M059J (cell line): ENCODE measurements at regions not wholly inside any gene's neighbourhood (a gene's known extent, or its start where the extent isn't known, plus 50 kb on each side); places are given as distances from the start of the nearest gene placed in this dataset.
A peak's percentile ranks its signal among the peaks of the same experiment; 100 is the strongest.
"Not testable (repeated sequence)": the region's sequence is repeated elsewhere in the genome, so short reads cannot be mapped to it uniquely, and the experiment has no call there.

Experiments
- DNase-seq: peaks from one replicate; pipeline ENCODE4 v3.0.0-alpha.2; 2012; ENCODE audit warnings: low read depth

DNA sequence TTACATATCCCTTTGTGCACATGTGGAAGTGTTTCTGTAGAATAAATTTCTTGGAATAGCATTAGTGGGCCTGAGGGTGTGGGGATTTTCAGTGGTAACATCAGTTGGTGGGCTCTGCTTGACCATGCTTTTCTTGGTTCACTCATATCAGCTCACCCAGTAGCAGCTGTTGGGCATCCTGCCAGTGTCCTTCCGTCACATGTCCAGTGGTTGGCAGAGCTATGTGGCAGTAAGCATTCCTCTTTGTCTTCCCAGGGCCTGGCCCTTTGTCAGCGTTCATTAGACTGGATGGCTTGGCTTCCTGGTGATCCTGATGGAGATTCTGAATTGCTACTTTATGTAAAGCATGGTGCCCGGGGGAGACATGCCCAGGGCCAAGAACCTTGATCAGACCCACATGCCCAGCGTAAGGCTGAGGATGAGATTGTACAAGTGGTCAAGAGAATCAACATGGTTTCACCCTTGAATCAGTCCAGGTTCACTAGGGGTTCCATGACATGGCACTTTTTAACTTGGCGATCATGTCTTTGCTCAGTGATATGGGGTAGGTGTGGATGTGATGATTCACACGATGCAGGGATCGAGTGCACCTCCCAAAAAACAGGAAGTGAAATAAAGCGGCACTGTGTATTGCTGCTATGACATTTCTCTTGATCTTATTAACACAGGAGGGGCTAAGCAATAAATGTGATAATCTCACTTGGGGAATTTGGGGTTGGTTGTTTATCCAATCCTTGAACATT is 72.1 kb upstream of the IGFBP7 start:
- DNase-seq: peak; percentile 13

- DNase-seq: not testable (repeated sequence)
Measured at GRCh38 chr4:57173136-57173535, 63.0 kb upstream of the IGFBP7 start.

DNA sequence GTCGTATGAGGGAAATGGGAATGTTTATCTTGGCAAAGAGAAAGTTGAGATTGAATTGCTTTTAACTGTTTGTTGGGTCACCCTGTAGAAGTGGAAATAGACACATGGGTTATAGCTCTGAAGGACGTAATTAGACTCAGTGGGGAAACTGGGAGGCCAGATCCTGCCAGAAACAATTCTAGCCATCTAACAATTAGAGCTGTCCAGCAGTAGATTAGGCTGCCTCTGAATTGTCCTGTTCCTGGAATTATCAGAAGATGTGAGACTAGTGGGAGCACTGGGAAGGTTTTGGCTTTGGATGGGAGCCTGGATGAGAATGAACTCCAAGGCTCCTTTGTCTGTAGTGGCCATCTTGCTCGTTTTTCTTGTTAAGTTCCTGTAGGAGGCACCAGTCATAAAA is 61.9 kb upstream of the IGFBP7 start:
- DNase-seq: no peak

DNA sequence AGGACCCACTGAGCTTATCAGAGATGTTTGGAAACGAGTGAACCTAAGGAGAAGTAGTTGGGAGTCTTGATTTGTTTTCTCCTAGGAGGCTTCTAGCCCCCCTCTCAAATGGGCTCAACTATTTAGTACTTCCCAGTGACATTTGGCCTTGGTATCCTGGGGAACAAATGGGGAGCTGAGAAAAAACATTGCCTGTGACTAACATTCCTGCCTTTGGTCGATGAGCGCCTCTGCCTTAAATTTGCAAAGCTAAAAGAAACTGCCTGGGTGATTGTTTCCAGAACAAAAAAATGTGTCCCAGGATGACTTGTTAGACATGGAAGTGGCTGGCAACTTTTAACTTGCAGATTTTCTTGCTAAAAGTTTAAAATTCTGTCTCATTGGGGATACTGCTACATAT is 58.8 kb upstream of the IGFBP7 start:
- DNase-seq: no peak

DNA sequence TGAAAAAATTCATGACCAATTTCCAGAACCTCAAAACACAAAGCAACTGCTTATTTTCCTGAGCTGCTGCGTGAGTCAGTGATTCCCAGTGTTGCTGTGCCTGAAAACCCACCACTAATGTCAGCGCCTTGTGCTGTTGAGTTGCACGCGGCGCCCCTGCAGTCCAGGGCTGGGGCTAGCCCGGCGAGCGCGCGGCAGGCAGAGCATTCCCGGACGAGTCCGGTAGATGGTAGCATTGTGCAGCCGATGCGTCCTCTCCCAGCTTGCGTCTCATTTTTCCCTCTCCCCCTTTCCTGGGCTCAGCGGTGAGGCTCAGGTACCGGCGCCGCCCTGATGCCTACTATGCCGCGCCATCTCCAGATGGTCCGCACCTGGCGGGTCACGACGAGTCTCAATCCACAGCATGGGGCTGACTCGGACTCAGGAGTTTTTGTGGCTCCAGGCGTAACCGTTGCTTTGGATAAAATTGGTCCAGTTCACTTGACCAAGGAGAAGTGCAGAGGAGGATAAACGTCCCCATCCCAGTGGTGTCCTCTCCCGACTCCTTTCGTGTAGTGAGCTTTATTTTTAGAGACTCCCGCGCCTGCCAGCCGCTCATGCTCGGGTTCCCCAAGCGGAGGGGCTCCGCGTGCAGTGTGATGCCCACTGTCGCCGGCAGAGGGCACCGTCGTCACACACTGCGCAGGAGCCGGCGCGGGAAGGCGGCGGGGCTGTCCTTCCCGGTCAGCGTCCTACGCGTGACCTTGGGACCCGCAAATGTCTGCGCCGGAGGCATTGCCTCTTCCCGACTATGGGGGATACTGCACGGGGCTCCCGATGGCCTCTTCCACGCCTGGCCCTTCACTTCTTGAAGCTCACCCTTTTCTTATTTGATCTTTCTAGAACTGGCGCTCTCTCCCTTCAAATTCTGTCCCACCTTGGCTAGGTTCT is 53.6 kb upstream of the IGFBP7 start:
- DNase-seq: peak; percentile 60

DNA sequence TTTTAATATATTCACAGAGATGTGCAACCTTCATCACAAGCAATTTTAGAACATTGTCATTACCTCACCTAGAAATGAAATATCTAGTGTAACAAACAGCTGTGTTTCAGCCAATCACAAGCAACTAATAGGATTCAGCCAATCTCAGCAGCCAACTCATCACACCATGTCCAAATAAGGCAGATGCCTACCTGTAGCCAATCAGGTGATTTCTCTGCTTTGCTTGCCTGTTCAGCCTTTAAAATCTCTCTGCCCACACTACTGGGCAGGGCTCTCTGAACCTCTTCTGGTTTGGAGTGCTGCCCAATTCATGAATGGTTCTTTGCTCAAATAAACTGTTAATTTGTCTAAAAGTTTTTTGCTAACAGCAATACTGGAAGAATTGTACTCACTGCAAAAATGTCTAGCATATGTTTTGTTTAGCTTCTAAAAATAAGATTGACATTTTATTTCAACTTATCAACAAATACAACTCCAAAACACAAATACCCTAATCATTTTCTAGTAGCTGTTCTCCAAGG is 52.4 kb upstream of the IGFBP7 start:
- DNase-seq: peak; percentile 16
